MCF 10A (cell line): ENCODE measurements at regions not wholly inside any gene's neighbourhood (a gene's known extent, or its start where the extent isn't known, plus 50 kb on each side); places are given as distances from the start of the nearest gene placed in this dataset.

Source experiments
- BruUV-seq: library from RNA; stranded (reverse); fragments of 400-500 nt; replicated peaks from 2 replicates; lab custom pipeline; 2021; lab: Mats Ljungman, UMichigan
- CTCF ChIA-PET: fragments of 300-600 bp; sonication (Branson Sonifier 250); formaldehyde crosslinking; extraction: SDS; loops from one replicate; lab custom pipeline; 2021; ENCODE audit warnings: antibody characterized with exemption, inconsistent platforms; lab: Yijun Ruan, JAX
- POLR2A ChIA-PET: fragments of 300-600, 350-650 bp; sonication (Branson Sonifier 250); formaldehyde crosslinking; extraction: SDS; loops from one replicate; lab custom pipeline; 2020; ENCODE audit warnings: antibody characterized with exemption, inconsistent platforms; lab: Yijun Ruan, JAX
- DNase-seq: peaks from one replicate; pipeline ENCODE4 v3.0.0-alpha.2; 2018; ENCODE audit not compliant: unreplicated experiment
- H3K27ac Mint-ChIP-seq: one replicate; pipeline ENCODE4 v1.8.0; 2022; ENCODE audit warnings: mild to moderate bottlenecking, low read depth, mixed read lengths; ENCODE audit not compliant: unreplicated experiment
- H3K27me3 Mint-ChIP-seq: one replicate; pipeline ENCODE4 v1.8.0; 2022; ENCODE audit warnings: mixed read lengths; ENCODE audit not compliant: insufficient read depth, unreplicated experiment
- H3K36me3 Mint-ChIP-seq: one replicate; pipeline ENCODE4 v1.8.0; 2022; ENCODE audit warnings: mild to moderate bottlenecking, moderate library complexity, mixed read lengths; ENCODE audit not compliant: insufficient read depth, unreplicated experiment
- H3K4me1 Mint-ChIP-seq: one replicate; pipeline ENCODE4 v1.8.0; 2022; ENCODE audit warnings: mixed read lengths; ENCODE audit not compliant: insufficient read depth, unreplicated experiment
- H3K4me3 Mint-ChIP-seq: one replicate; pipeline ENCODE4 v1.8.0; 2022; ENCODE audit warnings: mild to moderate bottlenecking, moderate library complexity, mixed read lengths; ENCODE audit not compliant: unreplicated experiment
- H3K9me3 Mint-ChIP-seq: one replicate; pipeline ENCODE4 v1.8.0; 2022; ENCODE audit warnings: mixed read lengths; ENCODE audit not compliant: unreplicated experiment
- intact Hi-C: fragments of 100-400 bp; cut with micrococcal nuclease; formaldehyde crosslinking; loops from 2 replicates; pipeline ENCODE4 v1.14.1; 2022
- TF ChIP-seq, protein P1 (sequence below): fragments of 200-600 bp; IDR thresholded peaks from one replicate; pipeline ENCODE4 v1.8.0; 2022; ENCODE audit warnings: antibody characterized with exemption, mild to moderate bottlenecking; ENCODE audit not compliant: unreplicated experiment

DNA sequence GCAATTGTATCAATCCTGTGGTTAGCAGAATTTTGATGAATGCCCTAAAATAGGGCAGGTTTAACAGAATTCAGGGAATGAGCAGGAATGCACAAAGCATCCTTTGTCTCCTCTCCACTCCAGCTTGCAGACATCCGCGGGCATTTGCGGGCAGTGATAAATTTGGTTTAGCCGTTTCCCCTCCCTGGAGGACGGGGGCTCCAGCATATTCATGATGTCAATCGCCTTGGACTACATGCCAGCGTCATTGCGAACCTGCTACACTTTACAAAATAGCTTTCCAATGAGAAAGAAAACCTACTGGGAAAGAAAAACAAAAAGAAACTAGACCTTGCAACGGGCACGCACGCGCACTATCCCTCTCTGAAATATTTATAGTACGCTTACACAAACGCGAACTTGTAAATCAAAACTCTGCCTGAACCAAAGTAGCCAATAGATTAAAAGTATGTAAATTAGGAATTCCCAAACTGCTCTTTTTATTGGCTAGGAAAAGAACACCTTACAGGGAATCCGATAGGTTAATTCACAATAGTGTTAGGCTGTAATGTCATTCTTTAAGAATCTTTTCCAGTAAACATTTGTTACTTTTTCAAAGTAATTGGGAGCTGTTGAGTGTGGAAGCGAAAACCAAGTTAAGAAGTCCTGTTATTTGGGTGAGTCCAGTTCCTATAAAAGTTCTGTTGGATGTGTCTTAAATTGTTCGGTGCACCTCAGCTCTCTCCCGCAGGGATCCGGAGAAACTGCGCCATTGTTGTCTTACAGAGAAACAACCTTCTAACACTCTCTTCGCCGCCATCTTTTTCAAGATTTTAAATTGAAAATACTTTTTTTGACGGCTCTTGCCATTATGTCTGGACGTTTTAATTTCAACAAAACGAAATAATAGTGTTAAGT is 136.7 kb downstream of the HFE start:
- ChIA-PET CTCF (interaction anchor here (0.6 to 1.7 kb wide), 5 partner anchors 24 to 350 kb away, joined by 3 to 10 read pairs (median 3); a partner anchor contains a TSS), POLR2A (interaction anchor here (0.6 to 10.6 kb wide), 48 partner anchors 9 to 1671 kb away, joined by 3 to 253 read pairs (median 7); a partner anchor contains a TSS)
- peak; percentile 91 for DNase-seq
- H3K36me3 Mint-ChIP-seq = peaks cover 6% of the 10 kb centered on the region
- H3K9me3 Mint-ChIP-seq = no peaks in the 10 kb centered on the region
- BruUV-seq = no TSS peak
- H3K27me3 Mint-ChIP-seq = no peaks in the 10 kb centered on the region
- no peak overlapping the region for H3K27ac Mint-ChIP-seq
- H3K4me1 Mint-ChIP-seq = peaks cover 6% of the 10 kb centered on the region
- H3K4me3 Mint-ChIP-seq = no peak overlapping the region
- TF ChIP-seq, protein P1, sequence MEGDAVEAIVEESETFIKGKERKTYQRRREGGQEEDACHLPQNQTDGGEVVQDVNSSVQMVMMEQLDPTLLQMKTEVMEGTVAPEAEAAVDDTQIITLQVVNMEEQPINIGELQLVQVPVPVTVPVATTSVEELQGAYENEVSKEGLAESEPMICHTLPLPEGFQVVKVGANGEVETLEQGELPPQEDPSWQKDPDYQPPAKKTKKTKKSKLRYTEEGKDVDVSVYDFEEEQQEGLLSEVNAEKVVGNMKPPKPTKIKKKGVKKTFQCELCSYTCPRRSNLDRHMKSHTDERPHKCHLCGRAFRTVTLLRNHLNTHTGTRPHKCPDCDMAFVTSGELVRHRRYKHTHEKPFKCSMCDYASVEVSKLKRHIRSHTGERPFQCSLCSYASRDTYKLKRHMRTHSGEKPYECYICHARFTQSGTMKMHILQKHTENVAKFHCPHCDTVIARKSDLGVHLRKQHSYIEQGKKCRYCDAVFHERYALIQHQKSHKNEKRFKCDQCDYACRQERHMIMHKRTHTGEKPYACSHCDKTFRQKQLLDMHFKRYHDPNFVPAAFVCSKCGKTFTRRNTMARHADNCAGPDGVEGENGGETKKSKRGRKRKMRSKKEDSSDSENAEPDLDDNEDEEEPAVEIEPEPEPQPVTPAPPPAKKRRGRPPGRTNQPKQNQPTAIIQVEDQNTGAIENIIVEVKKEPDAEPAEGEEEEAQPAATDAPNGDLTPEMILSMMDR = no peak
- intact Hi-C loops = loop anchor here (2.0 kb wide), 1 partner anchor 47 kb away; a partner anchor contains a TSS

DNA sequence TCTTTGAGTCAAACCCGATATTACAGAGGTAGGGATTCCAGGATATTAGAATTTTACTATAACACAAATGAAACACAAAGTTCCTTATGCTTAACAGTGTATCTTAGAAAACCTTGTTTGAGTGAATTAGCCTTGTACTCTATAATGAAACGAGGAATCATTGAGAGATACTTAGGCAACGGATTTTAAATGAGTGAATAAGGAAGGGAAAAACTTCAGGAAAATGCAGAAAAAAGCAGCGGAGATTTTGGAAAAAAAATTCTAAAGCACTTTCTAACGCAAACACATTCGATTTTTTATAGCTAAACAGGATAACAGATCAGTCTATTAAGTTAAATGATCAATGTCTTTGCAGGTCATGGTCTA is 137.3 kb downstream of the HFE start:
- no peaks in the 10 kb centered on the region for H3K27me3 Mint-ChIP-seq
- ChIA-PET CTCF (interaction anchor here (0.7 to 1.2 kb wide), 3 partner anchors 48 to 1612 kb away, joined by 3 read pairs; no protein-coding TSS in a partner anchor), POLR2A (interaction anchor here (0.6 to 10.6 kb wide), 37 partner anchors 10 to 1669 kb away, joined by 3 to 253 read pairs (median 8); partner anchors contain the start of gene HMGN4)
- TSS peak; percentile 88 for BruUV-seq
- TF ChIP-seq, protein P1 = no peak
- no peak for DNase-seq
- peaks cover 6% of the 10 kb centered on the region for H3K4me1 Mint-ChIP-seq
- no peak overlapping the region for H3K4me3 Mint-ChIP-seq
- H3K9me3 Mint-ChIP-seq = no peaks in the 10 kb centered on the region
- H3K36me3 Mint-ChIP-seq = peaks cover 6% of the 10 kb centered on the region
- no peak overlapping the region for H3K27ac Mint-ChIP-seq
- intact Hi-C loops = loop anchor here (2.0 kb wide), 1 partner anchor 46 kb away; a partner anchor contains a TSS

DNA sequence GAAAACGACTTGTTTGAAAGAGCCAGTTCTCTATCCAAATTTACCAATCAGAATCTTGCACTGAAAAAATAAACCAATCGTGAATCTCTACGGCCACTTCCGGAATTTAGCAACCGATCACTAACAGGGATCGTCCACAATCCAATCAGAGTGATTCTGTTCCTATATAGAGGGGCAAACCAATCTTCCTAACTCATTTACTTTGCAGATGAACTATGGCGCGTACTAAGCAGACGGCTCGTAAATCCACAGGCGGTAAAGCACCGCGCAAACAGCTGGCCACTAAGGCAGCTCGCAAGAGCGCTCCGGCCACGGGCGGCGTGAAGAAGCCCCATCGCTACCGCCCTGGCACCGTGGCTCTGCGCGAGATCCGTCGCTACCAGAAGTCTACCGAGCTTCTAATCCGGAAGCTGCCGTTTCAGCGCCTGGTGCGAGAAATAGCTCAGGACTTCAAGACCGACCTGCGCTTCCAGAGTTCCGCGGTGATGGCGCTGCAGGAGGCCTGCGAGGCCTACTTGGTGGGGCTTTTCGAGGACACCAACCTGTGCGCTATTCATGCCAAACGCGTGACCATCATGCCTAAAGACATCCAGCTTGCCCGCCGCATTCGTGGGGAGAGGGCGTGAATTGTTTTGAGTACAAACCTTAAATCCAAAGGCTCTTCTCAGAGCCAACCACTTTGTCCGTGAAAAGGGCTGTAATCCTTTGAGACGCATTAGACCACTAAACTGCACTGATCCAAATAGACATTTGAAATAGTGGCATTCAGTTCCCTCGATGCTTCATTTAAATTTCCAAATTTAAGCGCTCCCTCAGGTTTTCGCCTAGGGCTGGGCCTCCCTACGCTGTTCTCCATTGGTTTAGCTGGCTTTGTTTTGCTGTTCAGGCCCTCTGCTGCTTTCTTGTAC is 138.0 kb downstream of the HFE start:
- BruUV-seq = no TSS peak
- peaks cover 6% of the 10 kb centered on the region for H3K36me3 Mint-ChIP-seq
- DNase-seq = no peak
- TF ChIP-seq, protein P1 = no peak
- H3K4me3 Mint-ChIP-seq = no peak overlapping the region
- no peaks in the 10 kb centered on the region for H3K27me3 Mint-ChIP-seq
- peaks cover 10% of the 10 kb centered on the region for H3K4me1 Mint-ChIP-seq
- H3K9me3 Mint-ChIP-seq = no peaks in the 10 kb centered on the region
- intact Hi-C loops = loop anchor here (2.0 kb wide), 1 partner anchor 46 kb away; a partner anchor contains a TSS
- POLR2A ChIA-PET = interaction anchor here (0.6 to 10.6 kb wide), 24 partner anchors 10 to 1668 kb away, joined by 3 to 253 read pairs (median 14); partner anchors contain the start of gene HMGN4
- H3K27ac Mint-ChIP-seq = no peak overlapping the region
- CTCF ChIA-PET = interaction anchor here (0.7 to 1.2 kb wide), 3 partner anchors 47 to 1612 kb away, joined by 3 read pairs; no protein-coding TSS in a partner anchor
